Trophoblast cell (in vitro differentiated cells and primary cell): ENCODE measurements at regions not wholly inside any gene's neighbourhood (a gene's known extent, or its start where the extent isn't known, plus 50 kb on each side); places are given as distances from the start of the nearest gene placed in this dataset.

Experiments used
- DNase-seq, 2 donors: peaks; one replicate each; pipeline ENCODE4 v3.0.0-alpha.2; 2016
- H2AFZ ChIP-seq: 2 replicates; pipeline ENCODE4 v1.6.1; 2013; ENCODE audit warnings: low read length, moderate library complexity, mild to moderate bottlenecking; ENCODE audit not compliant: insufficient read depth, poor library complexity
- H2AK5ac ChIP-seq: 2 replicates; pipeline ENCODE4 v1.6.1; 2013; ENCODE audit warnings: mild to moderate bottlenecking, low read length
- H2BK120ac ChIP-seq: 2 replicates; pipeline ENCODE4 v1.6.1; 2013; ENCODE audit warnings: low read length, mild to moderate bottlenecking, moderate library complexity; ENCODE audit not compliant: insufficient read depth, poor library complexity
- H2BK12ac ChIP-seq: 2 replicates; pipeline ENCODE4 v1.6.1; 2013; ENCODE audit warnings: mild to moderate bottlenecking, low read length, moderate library complexity
- H2BK5ac ChIP-seq: 2 replicates; pipeline ENCODE4 v1.6.1; 2013; ENCODE audit warnings: low read length, low read depth, moderate library complexity, mild to moderate bottlenecking; ENCODE audit not compliant: poor library complexity
- H3K14ac ChIP-seq: 2 replicates; pipeline ENCODE4 v1.6.1; 2013; ENCODE audit warnings: mild to moderate bottlenecking, low read length
- H3K18ac ChIP-seq: 2 replicates; pipeline ENCODE4 v1.6.1; 2013; ENCODE audit warnings: mild to moderate bottlenecking, low read length
- H3K23ac ChIP-seq: 2 replicates; pipeline ENCODE4 v1.6.1; 2013; ENCODE audit warnings: low read length
- H3K27ac ChIP-seq: 2 replicates; pipeline ENCODE4 v1.5.1; 2013; ENCODE audit warnings: low read depth, mild to moderate bottlenecking, inconsistent platforms, low read length, moderate library complexity
- H3K27me3 ChIP-seq: 2 replicates; pipeline ENCODE4 v1.6.1; 2013; ENCODE audit warnings: inconsistent platforms, mild to moderate bottlenecking, low read length, moderate library complexity; ENCODE audit not compliant: insufficient read depth
- H3K36me3 ChIP-seq, 2 experiments: 1 replicate in 1 of 2; 2 replicates in 1 of 2; pipeline ENCODE4 v1.6.1; 2013; ENCODE audit warnings: low read length in 2 of 2, mild to moderate bottlenecking in 2 of 2, moderate library complexity in 1 of 2; ENCODE audit not compliant: insufficient read depth in 2 of 2, control insufficient read depth in 1 of 2
- H3K4ac ChIP-seq: 2 replicates; pipeline ENCODE4 v1.6.1; 2013; ENCODE audit warnings: low read depth, mild to moderate bottlenecking, low read length, moderate library complexity
- H3K4me1 ChIP-seq, 2 experiments: 1 replicate in 1 of 2; 2 replicates in 1 of 2; pipeline ENCODE4 v1.6.1; 2013; ENCODE audit warnings: low read length in 2 of 2, mild to moderate bottlenecking in 2 of 2, moderate library complexity in 1 of 2; ENCODE audit not compliant: insufficient read depth in 2 of 2, control insufficient read depth in 1 of 2
- H3K4me2 ChIP-seq: 2 replicates; pipeline ENCODE4 v1.6.1; 2013; ENCODE audit warnings: inconsistent platforms, mild to moderate bottlenecking, low read length, moderate library complexity
- H3K4me3 ChIP-seq: 2 replicates; pipeline ENCODE4 v1.5.1; 2013; ENCODE audit warnings: mild to moderate bottlenecking, low read depth, low read length, inconsistent platforms
- H3K79me1 ChIP-seq: one replicate; pipeline ENCODE4 v1.6.1; 2013; ENCODE audit warnings: low read length
- H3K79me2 ChIP-seq: 2 replicates; pipeline ENCODE4 v1.6.1; 2013; ENCODE audit warnings: low read length, mild to moderate bottlenecking; ENCODE audit not compliant: control insufficient read depth, insufficient read depth, poor library complexity
- H3K9ac ChIP-seq: 2 replicates; pipeline ENCODE4 v1.6.1; 2013; ENCODE audit warnings: mild to moderate bottlenecking, low read length
- H3K9me3 ChIP-seq: 2 replicates; pipeline ENCODE4 v1.6.1; 2013; ENCODE audit warnings: low read depth, mild to moderate bottlenecking, control low read depth, inconsistent platforms, low read length; ENCODE audit not compliant: insufficient read depth
- H4K12ac ChIP-seq: 2 replicates; pipeline ENCODE4 v1.6.1; 2013; ENCODE audit warnings: low read depth, mild to moderate bottlenecking, low read length, moderate library complexity
- H4K8ac ChIP-seq: 2 replicates; pipeline ENCODE4 v1.6.1; 2013; ENCODE audit warnings: low read depth, mild to moderate bottlenecking, low read length, moderate library complexity
- H4K91ac ChIP-seq: one replicate; pipeline ENCODE4 v1.6.1; 2013; ENCODE audit warnings: low read depth, mild to moderate bottlenecking, low read length, moderate library complexity
- WGBS: extraction: QIAGEN DNeasy Blood & Tissue Kit; methylation state at CpG from one replicate; pipeline ENCODE4 v1.1.7; 2013; ENCODE audit warnings: missing lambda C conversion rate; ENCODE audit not compliant: insufficient read length, insufficient coverage; ENCODE audit errors: extremely low coverage; 5-methylcytosine and 5-hydroxymethylcytosine counted together

GRCh38 chr4:115945026-115945425 is 831.6 kb upstream of the NDST4 start:
- Histone ChIP-seq H3K4ac (no peak overlapping the region), H3K4me3 (no peak overlapping the region), H3K23ac (no peak overlapping the region), H3K9ac (no peak overlapping the region), H2BK120ac (no peak overlapping the region), H3K79me2 (no peaks in the 10 kb centered on the region), H3K79me1 (no peaks in the 10 kb centered on the region), H3K14ac (no peak overlapping the region), H2AFZ (no peak overlapping the region), H3K9me3 (no peaks in the 10 kb centered on the region), H2BK5ac (no peak overlapping the region), H3K4me1 (no peaks in the 10 kb centered on the region), H2BK12ac (no peak overlapping the region), H3K27me3 (no peaks in the 10 kb centered on the region), H2AK5ac (no peak overlapping the region), H3K4me2 (no peak overlapping the region), H4K8ac (no peak overlapping the region), H3K36me3 (no peaks in the 10 kb centered on the region), H3K18ac (no peak overlapping the region), H4K91ac (no peak overlapping the region), H4K12ac (no peak overlapping the region), H3K27ac (no peak overlapping the region)
- no CpG with 5 or more reads among the region's 3 CpGs for WGBS
- DNase-seq, result peak in 1 of 2 donors; percentile 6

- no peak overlapping the region for H2AK5ac ChIP-seq
- no peak overlapping the region for H2AFZ ChIP-seq
- H4K12ac ChIP-seq, result no peak overlapping the region
- H3K36me3 ChIP-seq, result no peaks in the 10 kb centered on the region
- no peak overlapping the region for H2BK12ac ChIP-seq
- no peak overlapping the region for H3K18ac ChIP-seq
- no peak overlapping the region for H3K27ac ChIP-seq
- H4K8ac ChIP-seq, result no peak overlapping the region
- DNase-seq, result peak in 1 of 2 donors; percentile 59
- H4K91ac ChIP-seq, result no peak overlapping the region
- H2BK120ac ChIP-seq, result no peak overlapping the region
- H3K4me1 ChIP-seq, result no peaks in the 10 kb centered on the region
- H3K79me2 ChIP-seq, result no peaks in the 10 kb centered on the region
- H3K9me3 ChIP-seq, result no peaks in the 10 kb centered on the region
- H3K27me3 ChIP-seq, result no peaks in the 10 kb centered on the region
- no peaks in the 10 kb centered on the region for H3K79me1 ChIP-seq
- no peak overlapping the region for H3K23ac ChIP-seq
- H3K9ac ChIP-seq, result no peak overlapping the region
- H3K14ac ChIP-seq, result no peak overlapping the region
- no peak overlapping the region for H2BK5ac ChIP-seq
- no peak overlapping the region for H3K4me3 ChIP-seq
- no peak overlapping the region for H3K4ac ChIP-seq
- WGBS, result no CpG with 5 or more reads among the region's 5 CpGs
- H3K4me2 ChIP-seq, result no peak overlapping the region
Measured at GRCh38 chr4:115944146-115944905, 830.9 kb upstream of the NDST4 start.

- H2AFZ ChIP-seq, result no peak overlapping the region
- no CpG with 5 or more reads among the region's 4 CpGs for WGBS
Measured at GRCh38 chr4:115938764-115939443, 825.5 kb upstream of the NDST4 start.

GRCh38 chr4:115929373-115929772 is 816.0 kb upstream of the NDST4 start:
- Histone ChIP-seq H3K79me2 (no peaks in the 10 kb centered on the region), H3K4me2 (no peak overlapping the region), H3K23ac (no peak overlapping the region), H4K91ac (no peak overlapping the region), H2AK5ac (no peak overlapping the region), H3K18ac (no peak overlapping the region), H3K4me3 (no peak overlapping the region), H2BK5ac (no peak overlapping the region), H3K27me3 (no peaks in the 10 kb centered on the region), H2BK12ac (no peak overlapping the region), H3K4me1 (no peaks in the 10 kb centered on the region), H2AFZ (no peak overlapping the region), H3K9me3 (no peaks in the 10 kb centered on the region), H4K12ac (no peak overlapping the region), H3K9ac (no peak overlapping the region), H3K4ac (no peak overlapping the region), H3K14ac (no peak overlapping the region), H3K27ac (no peak overlapping the region), H3K36me3 (no peaks in the 10 kb centered on the region), H4K8ac (no peak overlapping the region), H3K79me1 (no peaks in the 10 kb centered on the region), H2BK120ac (no peak overlapping the region)
- DNase-seq, result no peak
- no CpG with 5 or more reads among the region's 1 CpG for WGBS

More at GRCh38 chr4:115938764-115939443, 825.5 kb upstream of the NDST4 start:
- Histone ChIP-seq H2BK120ac (no peak overlapping the region), H3K27ac (no peak overlapping the region), H2BK5ac (no peak overlapping the region), H2AK5ac (no peak overlapping the region), H4K12ac (no peak overlapping the region), H3K27me3 (no peaks in the 10 kb centered on the region), H2BK12ac (no peak overlapping the region), H3K79me1 (no peaks in the 10 kb centered on the region), H3K4me1 (no peaks in the 10 kb centered on the region), H3K79me2 (no peaks in the 10 kb centered on the region), H3K4me3 (no peak overlapping the region), H3K4ac (no peak overlapping the region), H3K18ac (no peak overlapping the region), H3K36me3 (no peaks in the 10 kb centered on the region), H3K4me2 (no peak overlapping the region), H3K14ac (no peak overlapping the region), H3K9ac (no peak overlapping the region), H3K23ac (no peak overlapping the region), H3K9me3 (no peaks in the 10 kb centered on the region), H4K8ac (no peak overlapping the region), H4K91ac (no peak overlapping the region)
- no peak for DNase-seq
